ENCODE measurements at regions not wholly inside any gene's neighbourhood (a gene's known extent, or its start where the extent isn't known, plus 50 kb on each side); places are given as distances from the start of the nearest gene placed in this dataset.

GRCh38 chr17:73983621-73984400, 219.7 kb upstream of the RPL38 start:
- DNase-seq (ENCODE audit: low read depth in 2 of 2): no peak

- no peak for DNase-seq (ENCODE audit: low read depth in 2 of 2)
These were observed 218.5 kb upstream of the RPL38 start for GRCh38 chr17:73984941-73985340.

- DNase-seq (ENCODE audit: low read depth in 2 of 2): no peak
These were observed 217.9 kb upstream of the RPL38 start for GRCh38 chr17:73985466-73986015.

GRCh38 chr17:73986641-73987177, 216.8 kb upstream of the RPL38 start:
- no peak for DNase-seq (ENCODE audit: low read depth in 2 of 2)

- no peak for DNase-seq (ENCODE audit: low read depth in 2 of 2)
These were observed 216.1 kb upstream of the RPL38 start for GRCh38 chr17:73987395-73987794.

- DNase-seq (ENCODE audit: low read depth in 2 of 2): no peak
These were observed 215.5 kb upstream of the RPL38 start for GRCh38 chr17:73987845-73988509.

GRCh38 chr17:73989671-73990070, 213.8 kb upstream of the RPL38 start:
- DNase-seq (ENCODE audit: low read depth in 2 of 2): no peak

- no peak for DNase-seq (ENCODE audit: low read depth in 2 of 2)
These were observed 213.2 kb upstream of the RPL38 start for GRCh38 chr17:73990290-73990689.

GRCh38 chr17:73991260-73991659, 212.2 kb upstream of the RPL38 start:
- DNase-seq (ENCODE audit: low read depth in 2 of 2): no peak

- no peak for DNase-seq (ENCODE audit: low read depth in 2 of 2)
These were observed 208.5 kb upstream of the RPL38 start for GRCh38 chr17:73994946-73995345.

GRCh38 chr17:73997059-73997458, 206.4 kb upstream of the RPL38 start:
- DNase-seq (ENCODE audit: low read depth in 2 of 2): no peak

GRCh38 chr17:73998249-73998648, 205.2 kb upstream of the RPL38 start:
- DNase-seq (ENCODE audit: low read depth in 2 of 2): no peak

GRCh38 chr17:73998653-73999645, 204.5 kb upstream of the RPL38 start:
- peak; percentile 22 to 37 for DNase-seq (ENCODE audit: low read depth in 2 of 2)

GRCh38 chr17:74001145-74001544, 202.3 kb upstream of the RPL38 start:
- DNase-seq (ENCODE audit: low read depth in 2 of 2): no peak

- no peak for DNase-seq (ENCODE audit: low read depth in 2 of 2)
These were observed 201.2 kb upstream of the RPL38 start for GRCh38 chr17:74002241-74002640.

GRCh38 chr17:74004056-74004455, 199.4 kb upstream of the RPL38 start:
- no peak for DNase-seq (ENCODE audit: low read depth in 2 of 2)

- DNase-seq (ENCODE audit: low read depth in 2 of 2): no peak
These were observed 197.7 kb upstream of the RPL38 start for GRCh38 chr17:74005790-74006189.

GRCh38 chr17:74006371-74006770, 197.1 kb upstream of the RPL38 start:
- DNase-seq (ENCODE audit: low read depth in 2 of 2): no peak

- peak; percentile 11 to 25 for DNase-seq (ENCODE audit: low read depth in 2 of 2)
These were observed 195.3 kb upstream of the RPL38 start for GRCh38 chr17:74008196-74008595.

- DNase-seq (ENCODE audit: low read depth in 2 of 2): no peak
These were observed 194.3 kb upstream of the RPL38 start for GRCh38 chr17:74009056-74009625.

- DNase-seq (ENCODE audit: low read depth in 2 of 2): no peak
These were observed 192.6 kb upstream of the RPL38 start for GRCh38 chr17:74010903-74011302.

Data from stimulated activated CD8-positive, alpha-beta memory T cell treated with anti-CD3 and anti-CD28 coated beads, Interleukin-15, amount 100 ng/mL, for 48 hours (primary cell).